H9 (cell line): ENCODE measurements at regions not wholly inside any gene's neighbourhood (a gene's known extent, or its start where the extent isn't known, plus 50 kb on each side); places are given as distances from the start of the nearest gene placed in this dataset.

Source experiments
- DNase-seq: peaks from one replicate; pipeline ENCODE4 v3.0.0-alpha.2; 2017
- H2AFZ ChIP-seq: one replicate; pipeline ENCODE4 v1.6.1; 2013; ENCODE audit warnings: mild to moderate bottlenecking, low read length, control low read depth, moderate library complexity
- H2AK5ac ChIP-seq: 2 replicates; pipeline ENCODE4 v1.6.1; 2013; ENCODE audit warnings: low read length, control low read depth, mixed read lengths; ENCODE audit not compliant: insufficient read length
- H2BK120ac ChIP-seq: one replicate; pipeline ENCODE4 v1.6.1; 2013; ENCODE audit warnings: low read depth, mild to moderate bottlenecking, low read length, control low read depth, inconsistent platforms; ENCODE audit not compliant: poor library complexity, severe bottlenecking
- H2BK12ac ChIP-seq: 2 replicates; pipeline ENCODE4 v1.6.1; 2013; ENCODE audit warnings: low read length, control low read depth, mixed read lengths, low read depth; ENCODE audit not compliant: insufficient read length
- H2BK15ac ChIP-seq: 2 replicates; pipeline ENCODE4 v1.6.1; 2013; ENCODE audit warnings: low read depth, low read length, control low read depth
- H2BK20ac ChIP-seq: one replicate; pipeline ENCODE4 v1.6.1; 2013; ENCODE audit warnings: low read depth, mild to moderate bottlenecking, low read length, control low read depth, inconsistent platforms; ENCODE audit not compliant: poor library complexity, severe bottlenecking
- H2BK5ac ChIP-seq: 2 replicates; pipeline ENCODE4 v1.6.1; 2013; ENCODE audit warnings: low read length, control low read depth, mixed read lengths; ENCODE audit not compliant: insufficient read length
- H3K14ac ChIP-seq: 2 replicates; pipeline ENCODE4 v1.6.1; 2013; ENCODE audit warnings: low read length, control low read depth; ENCODE audit not compliant: insufficient read depth
- H3K18ac ChIP-seq: 2 replicates; pipeline ENCODE4 v1.6.1; 2013; ENCODE audit warnings: low read depth, mild to moderate bottlenecking, mixed read lengths, low read length, control low read depth; ENCODE audit not compliant: insufficient read length
- H3K23ac ChIP-seq: 2 replicates; pipeline ENCODE4 v1.6.1; 2013; ENCODE audit warnings: low read length, control low read depth, mixed read lengths, low read depth; ENCODE audit not compliant: insufficient read length
- H3K23me2 ChIP-seq: 2 replicates; pipeline ENCODE4 v1.6.1; 2013; ENCODE audit warnings: low read depth, mild to moderate bottlenecking, mixed read lengths, low read length, control low read depth; ENCODE audit not compliant: insufficient read length, poor library complexity, severe bottlenecking
- H3K27ac ChIP-seq: 2 replicates; pipeline ENCODE4 v1.5.1; 2013; ENCODE audit warnings: low read length, control low read depth, mixed read lengths, low read depth; ENCODE audit not compliant: insufficient read length
- H3K27me3 ChIP-seq: 2 replicates; pipeline ENCODE4 v1.6.1; 2013; ENCODE audit warnings: low read length, control low read depth, inconsistent platforms; ENCODE audit not compliant: insufficient read depth
- H3K4ac ChIP-seq: 2 replicates; pipeline ENCODE4 v1.6.1; 2013; ENCODE audit warnings: low read depth, mild to moderate bottlenecking, control low read depth, inconsistent platforms, low read length, moderate library complexity
- H3K4me1 ChIP-seq: 2 replicates; pipeline ENCODE4 v1.6.1; 2013; ENCODE audit warnings: low read length, control low read depth, inconsistent platforms; ENCODE audit not compliant: insufficient read depth
- H3K4me2 ChIP-seq: 2 replicates; pipeline ENCODE4 v1.6.1; 2013; ENCODE audit warnings: low read length, control low read depth, mixed read lengths; ENCODE audit not compliant: insufficient read length, insufficient read depth
- H3K56ac ChIP-seq: 2 replicates; pipeline ENCODE4 v1.6.1; 2013; ENCODE audit warnings: low read depth, mild to moderate bottlenecking, mixed read lengths, low read length, control low read depth; ENCODE audit not compliant: insufficient read length
- H3K79me1 ChIP-seq: 2 replicates; pipeline ENCODE4 v1.6.1; 2013; ENCODE audit warnings: low read depth, mild to moderate bottlenecking, moderate library complexity, low read length, control low read depth, inconsistent platforms; ENCODE audit not compliant: insufficient read depth, poor library complexity, severe bottlenecking
- H3K79me2 ChIP-seq: 2 replicates; pipeline ENCODE4 v1.6.1; 2013; ENCODE audit warnings: low read length, control low read depth, inconsistent platforms; ENCODE audit not compliant: insufficient read depth
- H3K9ac ChIP-seq: 2 replicates; pipeline ENCODE4 v1.6.1; 2013; ENCODE audit warnings: low read length, control low read depth, mixed read lengths; ENCODE audit not compliant: insufficient read length; ENCODE audit errors: extremely low read depth
- H3K9me3 ChIP-seq: one replicate; pipeline ENCODE4 v1.6.1; 2013; ENCODE audit warnings: low read depth, low read length, inconsistent platforms; ENCODE audit not compliant: control insufficient read depth
- H3T11ph ChIP-seq: one replicate; pipeline ENCODE4 v1.6.1; 2013; ENCODE audit warnings: mild to moderate bottlenecking, low read length, control low read depth, inconsistent platforms
- H4K20me1 ChIP-seq: one replicate; pipeline ENCODE4 v1.6.1; 2013; ENCODE audit not compliant: control insufficient read depth, insufficient read length, insufficient read depth
- H4K5ac ChIP-seq: 2 replicates; pipeline ENCODE4 v1.6.1; 2013; ENCODE audit warnings: low read depth, mild to moderate bottlenecking, mixed read lengths, low read length, control low read depth; ENCODE audit not compliant: insufficient read length
- H4K8ac ChIP-seq: replicated peaks from 2 replicates; pipeline ENCODE4 v1.6.1; 2013; ENCODE audit warnings: low read length, control low read depth, mixed read lengths, low read depth; ENCODE audit not compliant: insufficient read length
- H4K91ac ChIP-seq: 2 replicates; pipeline ENCODE4 v1.6.1; 2013; ENCODE audit warnings: low read depth, mild to moderate bottlenecking, moderate library complexity, mixed read lengths, low read length, control low read depth; ENCODE audit not compliant: insufficient read length
- H3K27ac Mint-ChIP-seq, 3 experiments: 2 replicates in 2 of 3; 3 replicates in 1 of 3; pipeline ENCODE4 v1.8.0; 2020 to 2021; ENCODE audit warnings: mixed read lengths in 3 of 3, mild to moderate bottlenecking in 1 of 3, moderate library complexity in 1 of 3
- H3K27me3 Mint-ChIP-seq: 2 replicates; pipeline ENCODE4 v1.8.0; 2021; ENCODE audit warnings: low read depth, mild to moderate bottlenecking, moderate library complexity, mixed read lengths
- H3K36me3 Mint-ChIP-seq, 3 experiments: 2 replicates in 2 of 3; 3 replicates in 1 of 3; pipeline ENCODE4 v1.8.0; 2020 to 2021; ENCODE audit warnings: low read depth in 3 of 3, mixed read lengths in 3 of 3; ENCODE audit not compliant: insufficient read depth in 1 of 3
- H3K4me1 Mint-ChIP-seq, 2 experiments: 2 replicates each; pipeline ENCODE4 v1.8.0; 2020; ENCODE audit warnings: mixed read lengths in 2 of 2
- H3K4me3 Mint-ChIP-seq, 2 experiments: 2 replicates in 1 of 2; 3 replicates in 1 of 2; pipeline ENCODE4 v1.8.0; 2020 to 2021; ENCODE audit warnings: mild to moderate bottlenecking in 2 of 2, mixed read lengths in 2 of 2, moderate library complexity in 1 of 2
- H3K9me3 Mint-ChIP-seq, 2 experiments: 2 replicates in 1 of 2; 3 replicates in 1 of 2; pipeline ENCODE4 v1.8.0; 2020; ENCODE audit warnings: mild to moderate bottlenecking in 2 of 2, mixed read lengths in 2 of 2, moderate library complexity in 1 of 2
- CTCF ChIP-seq: fragments of 200-600 bp; sonication (generic); conservative IDR thresholded peaks from 3 replicates; pipeline ENCODE4 v1.8.0; 2021; ENCODE audit warnings: antibody characterized with exemption, mild to moderate bottlenecking
- WGBS: extraction: QIAGEN DNeasy Blood & Tissue Kit; methylation state at CpG from one replicate; pipeline ENCODE4 v1.1.7; 2013; ENCODE audit warnings: missing lambda C conversion rate, low lambda C conversion rate, mixed read lengths; ENCODE audit not compliant: insufficient read length; ENCODE audit errors: extremely low coverage; 5-methylcytosine and 5-hydroxymethylcytosine counted together

GRCh38 chr17:77001487-77001886, 133.3 kb downstream of the MGAT5B start:
- Histone ChIP-seq H2BK5ac (no peak overlapping the region), H3K18ac (no peak overlapping the region), H4K5ac (no peak overlapping the region), H3K23me2 (no peaks in the 10 kb centered on the region), H3K14ac (no peak overlapping the region; the same call in 1 of the 2 replicates), H2BK15ac (no peak overlapping the region), H4K91ac (no peak overlapping the region), H2BK20ac (no peak overlapping the region), H3K23ac (no peak overlapping the region), H3K4me1 (peaks cover 5% of the 10 kb centered on the region; the same call in 1 of the 2 replicates), H2AK5ac (no peak overlapping the region), H4K8ac (no peak overlapping the region), H3K27ac (no peak overlapping the region), H2BK120ac (no peak overlapping the region), H2BK12ac (no peak overlapping the region), H3K56ac (no peak overlapping the region), H2AFZ (no peak overlapping the region), H3K4me2 (no peak overlapping the region), H3K27me3 (no peaks in the 10 kb centered on the region), H3K79me1 (no peaks in the 10 kb centered on the region), H3T11ph (no peak overlapping the region), H4K20me1 (no peaks in the 10 kb centered on the region), H3K9ac (no peak overlapping the region), H3K4ac (no peak overlapping the region), H3K9me3 (no peaks in the 10 kb centered on the region), H3K79me2 (no peaks in the 10 kb centered on the region)
- peaks cover 28 to 38% of the 10 kb centered on the region in 2 experiments for H3K4me1 Mint-ChIP-seq
- DNase-seq: no peak
- no peaks in the 10 kb centered on the region for H3K9me3 Mint-ChIP-seq
- WGBS: no CpG with 5 or more reads among the region's 7 CpGs
- no peak overlapping the region for H3K27ac Mint-ChIP-seq
- no peak for TF ChIP-seq CTCF
- H3K27me3 Mint-ChIP-seq: peaks cover 4% of the 10 kb centered on the region
- H3K4me3 Mint-ChIP-seq: no peak overlapping the region
- H3K36me3 Mint-ChIP-seq: no peaks in the 10 kb centered on the region
